Chondrocyte (in vitro differentiated cells): ENCODE measurements at regions not wholly inside any gene's neighbourhood (a gene's known extent, or its start where the extent isn't known, plus 50 kb on each side); places are given as distances from the start of the nearest gene placed in this dataset.

Experiments used
- DNase-seq: peaks from one replicate; pipeline ENCODE4 v3.0.0; 2021; ENCODE audit warnings: mixed read lengths, low spot score
- H3K27ac Mint-ChIP-seq: one replicate; pipeline ENCODE4 v1.8.0; 2021; ENCODE audit warnings: mild to moderate bottlenecking, moderate library complexity, mixed read lengths; ENCODE audit not compliant: unreplicated experiment
- H3K27me3 Mint-ChIP-seq: 2 replicates; pipeline ENCODE4 v1.8.0; 2021; ENCODE audit warnings: low read depth, mixed read lengths
- H3K36me3 Mint-ChIP-seq: 2 replicates; pipeline ENCODE4 v1.8.0; 2021; ENCODE audit warnings: low read depth, mixed read lengths
- H3K4me1 Mint-ChIP-seq: 2 replicates; pipeline ENCODE4 v1.8.0; 2021; ENCODE audit warnings: low read depth, mild to moderate bottlenecking, mixed read lengths
- H3K4me3 Mint-ChIP-seq: one replicate; pipeline ENCODE4 v1.8.0; 2021; ENCODE audit warnings: mild to moderate bottlenecking, moderate library complexity, mixed read lengths; ENCODE audit not compliant: unreplicated experiment
- H3K9me3 Mint-ChIP-seq: 2 replicates; pipeline ENCODE4 v1.8.0; 2021; ENCODE audit warnings: low read depth, mixed read lengths
- CTCF ChIP-seq: fragments of 200-600 bp; sonication (generic); IDR thresholded peaks from 2 replicates; pipeline ENCODE4 v1.5.0; 2021; ENCODE audit warnings: antibody characterized with exemption, mild to moderate bottlenecking, moderate library complexity

DNA sequence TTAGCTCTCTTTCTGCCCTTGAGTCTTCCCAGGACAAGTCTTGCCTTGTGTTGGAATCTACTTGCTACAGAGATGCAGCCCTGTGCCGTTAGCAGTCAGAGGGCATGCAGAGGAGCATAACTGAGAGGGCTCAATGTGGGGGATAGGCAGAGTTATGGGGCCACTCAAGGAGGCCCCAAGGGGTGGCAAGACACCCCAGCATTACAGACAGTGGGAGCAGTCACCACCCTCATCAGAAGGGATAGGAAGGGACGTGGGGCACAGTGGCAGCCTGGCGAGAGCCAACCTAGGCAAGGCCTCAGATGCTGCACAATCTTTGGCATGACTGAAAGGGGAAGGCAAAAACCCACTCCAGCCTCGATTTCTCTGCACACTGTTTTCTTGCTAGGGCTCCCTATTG is 169.1 kb downstream of the TMEM18 start:
- H3K27me3 Mint-ChIP-seq: peaks cover 4% of the 10 kb centered on the region
- H3K36me3 Mint-ChIP-seq: no peaks in the 10 kb centered on the region
- H3K9me3 Mint-ChIP-seq: no peaks in the 10 kb centered on the region
- no peak overlapping the region for H3K4me3 Mint-ChIP-seq
- peaks cover 10% of the 10 kb centered on the region for H3K4me1 Mint-ChIP-seq
- TF ChIP-seq CTCF: no peak
- no peak overlapping the region for H3K27ac Mint-ChIP-seq
- DNase-seq: no peak

GRCh38 chr2:506866-507265 is 170.3 kb downstream of the TMEM18 start:
- DNase-seq: no peak
- H3K27ac Mint-ChIP-seq: no peak overlapping the region
- peaks cover 4% of the 10 kb centered on the region for H3K27me3 Mint-ChIP-seq
- no peak for TF ChIP-seq CTCF
- no peak overlapping the region for H3K4me3 Mint-ChIP-seq
- H3K9me3 Mint-ChIP-seq: no peaks in the 10 kb centered on the region
- no peaks in the 10 kb centered on the region for H3K36me3 Mint-ChIP-seq
- peaks cover 10% of the 10 kb centered on the region for H3K4me1 Mint-ChIP-seq

DNA sequence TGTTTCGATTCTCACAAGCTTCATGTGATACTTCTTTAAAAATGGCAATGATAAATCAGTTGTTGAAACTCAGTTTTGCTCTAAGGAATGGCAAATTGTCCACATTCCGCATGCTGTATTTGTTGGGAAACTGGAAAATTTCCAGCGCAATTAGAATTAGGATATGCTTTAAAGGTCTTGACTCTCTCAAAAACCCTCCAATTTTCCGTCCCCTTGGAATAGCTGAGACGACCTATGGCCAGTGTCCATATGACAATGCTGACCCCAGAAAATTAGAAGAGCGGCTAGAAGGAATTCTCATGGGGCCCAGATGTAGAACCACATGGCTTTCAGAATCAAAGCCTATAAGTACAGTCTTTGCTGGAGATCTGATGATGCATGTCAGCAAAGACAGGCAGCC is 170.8 kb downstream of the TMEM18 start:
- H3K9me3 Mint-ChIP-seq: no peaks in the 10 kb centered on the region
- H3K4me1 Mint-ChIP-seq: peaks cover 10% of the 10 kb centered on the region
- DNase-seq: no peak
- TF ChIP-seq CTCF: no peak
- no peak overlapping the region for H3K4me3 Mint-ChIP-seq
- no peaks in the 10 kb centered on the region for H3K36me3 Mint-ChIP-seq
- H3K27ac Mint-ChIP-seq: no peak overlapping the region
- peaks cover 4% of the 10 kb centered on the region for H3K27me3 Mint-ChIP-seq

GRCh38 chr2:505941-506340 is 171.3 kb downstream of the TMEM18 start:
- H3K4me1 Mint-ChIP-seq: peaks cover 8% of the 10 kb centered on the region
- H3K27me3 Mint-ChIP-seq: peaks cover 4% of the 10 kb centered on the region
- peak; percentile 16 for TF ChIP-seq CTCF
- H3K36me3 Mint-ChIP-seq: no peaks in the 10 kb centered on the region
- DNase-seq: no peak
- H3K9me3 Mint-ChIP-seq: no peaks in the 10 kb centered on the region
- no peak overlapping the region for H3K4me3 Mint-ChIP-seq
- H3K27ac Mint-ChIP-seq: no peak overlapping the region

GRCh38 chr2:503288-503999 is 173.8 kb downstream of the TMEM18 start:
- H3K9me3 Mint-ChIP-seq: no peaks in the 10 kb centered on the region
- DNase-seq: no peak
- H3K27ac Mint-ChIP-seq: no peak overlapping the region
- no peak overlapping the region for H3K4me3 Mint-ChIP-seq
- no peak for TF ChIP-seq CTCF
- peaks cover 7% of the 10 kb centered on the region for H3K4me1 Mint-ChIP-seq
- H3K36me3 Mint-ChIP-seq: no peaks in the 10 kb centered on the region
- peaks cover 4% of the 10 kb centered on the region for H3K27me3 Mint-ChIP-seq
